Fibroblast of the aortic adventitia (primary cell): ENCODE measurements at regions not wholly inside any gene's neighbourhood (a gene's known extent, or its start where the extent isn't known, plus 50 kb on each side); places are given as distances from the start of the nearest gene placed in this dataset.

Experiments used
- DNase-seq: peaks from one replicate; pipeline ENCODE4 v3.0.0-alpha.2; 2010; ENCODE audit warnings: low read depth
- H3K4me3 ChIP-seq: 2 replicates; pipeline ENCODE4 v1.5.1; 2011; ENCODE audit warnings: low read depth, mild to moderate bottlenecking, control low read depth, low read length, moderate library complexity
- CTCF ChIP-seq: IDR thresholded peaks from 2 replicates; pipeline ENCODE4 v1.5.1; 2011; ENCODE audit warnings: mild to moderate bottlenecking, low read length, control low read depth, inconsistent platforms; ENCODE audit not compliant: insufficient read depth

- H3K4me3 ChIP-seq = no peak overlapping the region
- DNase-seq = peak; percentile 86
- TF ChIP-seq CTCF = no peak
Measured at GRCh38 chr13:44174769-44175425, 198.7 kb upstream of the SERP2 start.

- no peak for DNase-seq
- TF ChIP-seq CTCF = no peak
- no peak overlapping the region for H3K4me3 ChIP-seq
Measured at GRCh38 chr13:44176173-44176572, 197.5 kb upstream of the SERP2 start.

GRCh38 chr13:44180876-44181536 is 192.6 kb upstream of the SERP2 start:
- no peak for TF ChIP-seq CTCF
- no peak overlapping the region for H3K4me3 ChIP-seq
- no peak for DNase-seq

- no peak for DNase-seq
- TF ChIP-seq CTCF = no peak
- H3K4me3 ChIP-seq = no peak overlapping the region
Measured at GRCh38 chr13:44181931-44182330, 191.7 kb upstream of the SERP2 start.

- no peak for DNase-seq
- TF ChIP-seq CTCF = no peak
- H3K4me3 ChIP-seq = no peak overlapping the region
Measured at GRCh38 chr13:44184740-44185139, 188.9 kb upstream of the SERP2 start.

GRCh38 chr13:44188257-44188656 is 185.4 kb upstream of the SERP2 start:
- no peak overlapping the region for H3K4me3 ChIP-seq
- no peak for TF ChIP-seq CTCF
- DNase-seq = peak; percentile 56
